CD4-positive, alpha-beta T cell treated with Interleukin-4 for 4 hours (primary cell): ENCODE measurements at regions not wholly inside any gene's neighbourhood (a gene's known extent, or its start where the extent isn't known, plus 50 kb on each side); places are given as distances from the start of the nearest gene placed in this dataset.
"Not testable (repeated sequence)": the region's sequence is repeated elsewhere in the genome, so short reads cannot be mapped to it uniquely, and the experiment has no call there.

ENCODE experiments used
- DNase-seq: peaks from one replicate; pipeline ENCODE4 v3.0.0-alpha.2; 2020

DNA sequence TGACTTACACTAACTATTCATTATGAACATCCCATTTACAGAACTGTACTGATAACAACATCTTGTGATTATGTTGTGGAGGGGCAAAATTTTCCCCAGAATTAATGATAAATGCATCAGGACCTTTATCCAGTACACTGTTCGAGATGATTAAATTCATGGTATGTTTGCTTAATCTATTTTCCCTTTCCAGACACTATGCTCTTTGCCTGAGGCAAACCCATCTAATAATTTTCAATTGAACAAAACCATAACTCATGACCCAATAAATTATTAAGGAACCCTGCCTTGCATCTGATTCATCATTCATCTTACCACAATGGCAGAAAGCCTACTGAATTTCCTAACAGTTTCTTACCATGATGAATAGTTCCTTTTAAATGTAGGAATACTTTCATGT is 385.0 kb downstream of the DSEL start:
- DNase-seq: no peak

DNA sequence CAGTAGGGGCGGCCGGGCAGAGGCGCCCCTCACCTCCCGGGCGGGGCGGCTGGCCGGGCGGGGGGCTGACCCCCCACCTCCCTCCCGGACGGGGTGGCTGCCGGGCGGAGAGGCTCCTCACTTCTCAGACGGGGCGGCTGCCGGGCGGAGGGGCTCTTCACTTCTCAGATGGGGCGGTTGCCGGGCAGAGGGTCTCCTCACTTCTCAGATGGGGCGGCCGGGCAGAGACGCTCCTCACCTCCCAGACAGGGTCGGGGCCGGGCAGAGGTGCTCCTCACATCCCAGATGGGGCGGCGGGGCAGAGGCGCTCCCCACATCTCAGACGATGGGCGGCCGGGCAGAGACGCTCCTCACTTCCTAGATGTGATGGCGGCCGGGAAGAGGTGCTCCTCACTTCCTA is 389.8 kb downstream of the DSEL start:
- not testable (repeated sequence) for DNase-seq

DNA sequence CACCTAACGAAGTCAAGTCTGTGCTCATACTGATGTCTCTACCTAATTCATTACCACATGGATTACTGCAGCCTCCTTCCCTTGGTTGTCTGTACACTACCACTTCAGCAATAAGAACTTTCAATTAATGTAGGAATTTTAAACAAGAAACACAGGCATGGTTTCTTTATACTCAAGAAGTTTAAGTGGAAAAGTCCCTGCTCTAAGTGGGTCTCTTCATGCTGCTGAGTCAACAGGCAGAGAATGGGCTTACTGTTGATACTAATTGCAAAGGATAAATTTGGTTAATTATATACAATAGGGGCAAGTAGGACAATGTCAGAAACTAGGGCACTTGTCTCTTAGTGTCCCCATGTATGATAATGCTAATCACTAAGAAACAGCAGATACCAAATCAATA is 392.6 kb downstream of the DSEL start:
- no peak for DNase-seq

DNA sequence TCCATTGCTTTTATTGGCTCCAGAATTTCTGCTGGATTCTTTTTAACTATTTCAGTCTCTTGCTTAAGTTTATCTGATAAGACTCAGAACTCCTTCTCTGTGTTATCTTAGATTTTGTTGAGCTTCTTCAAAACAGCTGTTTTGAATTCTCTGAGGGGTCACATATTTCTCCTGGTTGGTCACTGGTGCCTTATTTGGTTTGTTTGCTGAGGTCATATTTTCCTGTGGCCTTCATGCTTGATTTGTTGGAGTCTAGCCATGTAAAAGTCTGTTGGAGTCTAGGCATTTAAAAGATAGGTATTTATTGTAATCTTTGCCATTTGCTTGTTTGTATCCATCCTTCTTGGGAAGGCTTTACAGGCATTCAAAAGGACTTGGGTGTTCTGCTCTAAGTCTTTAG is 398.7 kb downstream of the DSEL start:
- DNase-seq: no peak

DNA sequence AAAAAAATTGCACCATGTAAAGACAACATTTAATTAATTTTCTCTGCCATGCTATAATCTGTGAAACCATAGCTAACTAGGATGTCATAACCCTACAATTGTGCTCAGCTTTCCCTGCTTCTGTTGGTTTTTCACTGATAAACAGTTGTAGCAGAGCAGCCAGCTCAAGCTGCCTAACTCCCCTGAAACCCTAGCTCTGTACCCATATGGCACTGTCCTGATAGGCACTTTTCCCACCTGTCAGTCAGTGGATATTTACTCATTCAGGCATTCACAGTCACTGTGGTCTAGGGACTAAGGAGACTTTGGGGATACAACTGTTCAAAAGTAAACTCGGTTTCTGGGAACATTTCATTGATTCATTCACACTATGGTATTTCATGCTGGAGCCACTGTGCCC is 407.0 kb downstream of the DSEL start:
- no peak for DNase-seq

DNA sequence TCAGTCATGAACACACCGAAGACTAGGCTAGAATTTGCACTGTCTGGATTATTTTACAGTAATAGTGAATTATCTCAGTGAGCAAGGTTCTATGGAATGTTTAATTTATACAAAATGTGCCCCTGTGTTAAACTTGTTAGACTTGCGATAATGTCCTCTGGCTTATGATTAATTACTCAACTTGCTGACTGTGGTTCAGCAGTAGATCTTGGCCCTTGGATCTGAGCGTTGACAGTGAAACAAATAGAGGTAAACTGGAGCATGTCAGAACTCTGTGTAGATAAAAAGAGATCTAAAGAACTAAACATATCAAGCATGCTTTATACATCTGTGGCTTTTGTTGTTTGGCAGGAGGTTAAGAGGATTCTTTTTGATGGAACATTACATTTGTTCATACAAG is 407.6 kb downstream of the DSEL start:
- no peak for DNase-seq

DNA sequence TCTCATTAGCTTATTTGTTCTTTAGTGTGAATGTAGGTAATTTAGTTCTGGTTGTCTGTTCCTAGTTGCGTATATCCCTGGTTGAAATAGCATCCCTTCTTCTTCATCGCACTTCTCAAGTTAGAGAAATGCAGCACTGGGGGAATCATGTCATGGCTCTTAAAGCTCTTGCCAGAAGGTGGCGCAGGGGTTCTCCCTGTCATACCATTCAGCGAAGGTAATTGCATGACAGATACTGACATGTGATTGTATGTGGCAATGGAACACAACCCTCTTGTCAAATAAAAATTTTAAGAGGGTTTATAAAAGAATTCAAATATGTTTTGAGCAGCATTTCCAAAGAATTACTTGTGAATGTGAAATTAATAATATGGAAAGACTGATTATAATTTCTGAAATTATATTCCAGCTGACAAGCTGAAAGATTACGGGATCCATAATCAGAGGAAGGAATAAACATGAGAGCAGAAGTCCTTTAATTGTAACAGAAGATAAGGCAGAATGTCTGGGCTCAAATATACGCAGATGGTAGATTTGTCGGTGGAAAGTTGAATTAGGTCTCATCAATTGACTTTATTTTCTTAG is 411.7 kb downstream of the DSEL start:
- peak; percentile 10 for DNase-seq

DNA sequence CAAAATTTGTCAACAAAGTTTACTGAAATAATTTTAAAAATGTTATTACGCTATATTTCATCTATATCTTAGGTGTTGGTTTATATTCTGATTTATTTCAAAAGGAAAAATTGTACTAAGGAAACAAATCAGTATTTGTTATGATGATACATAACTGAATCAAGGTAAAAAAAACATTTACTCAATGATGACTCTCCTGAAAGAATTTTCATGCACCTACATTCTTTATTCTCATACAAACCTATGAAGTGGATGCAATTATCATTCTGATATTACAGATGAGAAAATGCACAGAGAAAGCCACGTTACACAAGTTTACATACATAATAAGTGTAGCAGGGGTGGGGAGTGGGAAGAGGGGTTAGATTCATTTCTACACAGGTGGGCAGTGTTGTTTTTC is 422.4 kb downstream of the DSEL start:
- no peak for DNase-seq

DNA sequence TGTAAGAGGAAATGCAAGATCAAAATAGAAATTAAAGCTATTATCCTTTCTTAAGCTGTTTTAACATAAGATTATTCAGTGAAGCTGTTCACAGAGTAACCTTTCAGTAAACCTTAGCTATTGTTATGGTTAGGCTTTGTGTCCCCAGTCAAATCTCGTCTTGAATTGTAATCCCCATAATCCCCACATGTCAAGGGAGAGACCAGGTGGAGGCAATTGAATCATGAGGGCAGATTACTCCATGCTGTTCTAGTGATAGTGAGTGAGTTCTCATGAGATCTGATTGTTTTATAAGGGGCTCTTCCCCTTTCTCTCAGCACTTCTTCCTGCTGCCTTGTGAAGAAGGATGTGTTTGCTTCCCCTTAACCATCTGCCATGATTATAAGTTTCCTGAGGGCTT is 424.4 kb downstream of the DSEL start:
- no peak for DNase-seq

DNA sequence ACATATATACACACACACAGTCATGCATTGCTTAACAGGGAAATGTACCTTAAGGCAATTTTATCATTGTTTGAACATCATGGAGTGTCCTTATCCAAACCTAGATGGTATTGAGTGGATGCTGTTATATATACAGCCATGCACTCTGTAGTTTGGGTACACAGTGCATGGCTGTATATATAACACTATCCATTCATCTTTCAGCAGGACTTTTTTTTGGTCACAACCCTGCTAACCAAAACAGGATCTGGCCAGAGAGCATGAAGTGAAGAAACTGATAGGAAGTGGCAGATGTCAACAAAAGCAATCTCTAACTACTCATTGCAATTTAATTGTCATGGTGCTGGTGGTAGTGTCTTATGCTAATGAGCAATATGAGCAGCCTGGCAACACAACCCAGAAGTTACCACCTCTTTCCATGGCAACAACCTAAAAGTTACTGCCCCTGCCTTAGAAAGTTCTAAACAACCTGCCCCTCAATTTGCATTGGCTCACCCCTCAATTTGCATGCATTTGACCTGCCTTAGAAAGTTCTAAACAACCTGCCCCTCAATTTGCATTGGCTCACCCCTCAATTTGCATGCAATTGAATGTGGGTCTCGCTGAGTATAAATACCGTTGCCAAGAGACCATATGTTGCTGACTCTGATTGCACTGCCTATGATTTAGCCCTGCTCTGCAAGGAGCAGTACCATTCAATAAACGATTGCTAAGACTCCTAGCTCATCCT is 434.9 kb downstream of the DSEL start:
- no peak for DNase-seq

DNA sequence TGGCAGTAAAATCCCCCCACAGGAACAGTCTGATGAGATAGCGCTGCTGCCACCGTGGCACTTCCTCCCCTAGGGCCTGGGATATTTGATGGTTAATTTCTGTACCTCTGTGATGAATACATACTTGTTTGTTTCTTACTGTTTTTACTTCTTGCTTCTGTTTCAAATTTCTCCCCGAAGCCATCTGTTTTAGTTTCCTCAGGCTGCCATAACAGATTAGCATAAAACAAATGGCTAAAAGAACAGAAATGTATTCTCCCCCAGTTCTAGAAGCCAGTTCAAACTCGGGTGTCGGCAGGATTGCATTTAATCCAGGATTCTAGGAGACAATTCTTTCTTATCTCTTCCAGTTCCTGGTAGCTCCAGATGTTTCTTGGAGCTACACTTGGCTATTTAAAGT is 435.9 kb downstream of the DSEL start:
- no peak for DNase-seq

DNA sequence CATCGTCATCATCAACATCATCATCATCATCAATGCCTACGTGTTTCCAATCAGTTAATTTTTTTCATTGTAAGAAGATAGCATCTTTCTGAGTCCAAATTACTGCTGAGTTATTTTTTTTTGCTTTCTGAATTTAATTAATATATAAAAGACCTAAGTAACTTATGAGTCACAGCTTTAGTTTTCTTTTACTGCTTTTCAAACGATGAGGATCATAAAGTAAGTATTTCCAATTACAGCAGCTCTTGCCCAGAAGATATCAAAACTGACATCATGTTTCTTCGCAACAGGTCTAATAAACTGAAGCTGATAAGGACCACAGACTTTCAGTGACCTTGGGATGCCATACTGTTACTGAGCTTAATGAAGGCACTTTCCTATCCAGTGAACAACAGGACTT is 442.2 kb downstream of the DSEL start:
- DNase-seq: no peak

DNA sequence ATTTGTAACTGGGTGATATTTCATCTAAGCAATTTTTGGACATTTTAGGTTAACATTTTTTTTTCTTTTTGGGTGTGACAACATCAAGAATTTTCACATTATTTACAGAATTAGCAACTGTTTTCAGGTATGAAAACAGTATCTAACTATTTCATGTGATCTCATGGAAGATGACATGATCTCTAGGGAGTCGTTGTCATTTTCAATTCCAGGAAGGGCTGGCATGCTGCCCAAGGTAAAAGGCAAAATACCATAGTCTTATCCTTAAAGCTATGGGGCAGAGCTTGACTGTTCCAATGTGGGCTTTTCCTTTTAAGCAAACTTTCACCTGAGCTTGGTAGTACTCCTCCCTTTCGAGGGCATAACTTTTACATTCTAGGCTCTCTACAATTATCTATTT is 443.7 kb downstream of the DSEL start:
- no peak for DNase-seq

DNA sequence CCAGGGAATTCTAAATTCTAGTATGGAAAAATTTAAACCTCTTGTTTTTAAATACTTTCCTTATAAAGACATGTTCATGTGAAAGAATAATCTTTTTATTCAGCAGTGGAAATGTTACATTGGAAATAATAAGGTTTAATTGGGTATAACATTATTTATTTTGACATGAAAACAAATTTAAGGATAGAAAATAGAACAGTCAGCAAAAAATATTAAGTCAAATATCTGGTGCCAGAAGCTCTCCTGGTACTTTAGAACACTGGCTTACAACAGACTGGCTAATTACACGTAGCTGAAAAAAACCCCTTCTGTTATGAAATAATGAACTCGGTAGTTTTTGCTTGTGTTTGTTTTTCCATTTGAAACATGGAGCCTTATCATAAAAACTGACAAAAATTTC is 447.9 kb downstream of the DSEL start:
- no peak for DNase-seq

DNA sequence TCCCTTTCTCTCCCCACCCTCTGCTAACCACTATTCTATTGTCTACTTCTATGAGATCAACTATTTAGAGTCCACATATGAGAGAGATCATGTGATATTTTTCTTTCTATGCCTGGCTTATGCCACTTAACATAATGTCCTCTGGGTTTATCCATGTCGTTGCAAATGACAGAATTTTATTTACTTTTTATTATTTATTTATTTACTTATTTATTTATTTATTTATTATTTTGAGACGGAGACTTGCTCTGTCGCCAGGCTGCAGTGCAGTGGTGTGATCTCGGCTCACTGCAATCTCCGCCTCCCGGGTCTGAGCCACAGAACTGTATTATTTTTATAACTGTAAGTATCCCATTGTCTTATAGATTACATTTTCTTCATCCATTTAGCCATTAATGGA is 443.4 kb upstream of the CDH19 start:
- DNase-seq: no peak

DNA sequence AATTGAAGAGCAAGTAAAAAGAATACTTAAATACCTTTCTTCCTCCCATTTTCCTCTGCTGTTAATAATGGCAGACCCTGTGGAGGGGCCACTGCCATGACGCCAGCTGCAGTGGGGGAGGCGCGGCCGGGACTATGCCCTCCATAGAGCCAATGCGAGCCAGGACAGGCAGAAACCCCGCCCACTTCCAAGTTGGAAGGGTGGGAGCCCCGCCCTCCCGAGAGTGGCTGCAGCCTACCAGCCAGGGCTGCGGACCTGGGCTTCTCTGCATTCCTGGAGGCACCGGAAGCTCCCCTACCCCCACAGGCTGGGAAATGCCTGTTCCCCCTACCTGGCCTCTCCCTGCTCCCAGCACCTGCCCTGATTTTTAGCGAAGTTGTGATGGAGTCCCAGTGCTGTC is 439.4 kb upstream of the CDH19 start:
- no peak for DNase-seq

DNA sequence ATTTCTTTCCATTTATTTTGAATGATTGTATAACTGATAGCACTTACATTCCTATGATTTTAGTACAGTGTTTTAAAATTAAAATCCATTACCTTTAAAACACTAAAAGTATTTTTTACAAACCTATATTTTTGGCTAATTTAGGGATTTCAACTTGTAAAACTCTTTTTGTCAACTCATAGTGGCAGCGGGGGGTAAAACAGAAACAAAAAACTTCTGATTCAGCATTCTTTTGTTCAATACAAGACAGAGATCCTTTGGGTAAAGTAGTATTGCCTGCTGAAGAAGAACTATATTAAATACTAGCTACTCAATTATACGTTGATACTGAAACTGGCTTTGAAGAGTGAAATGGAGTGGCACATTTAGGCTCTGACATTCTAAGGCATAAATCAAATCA is 437.4 kb upstream of the CDH19 start:
- no peak for DNase-seq

DNA sequence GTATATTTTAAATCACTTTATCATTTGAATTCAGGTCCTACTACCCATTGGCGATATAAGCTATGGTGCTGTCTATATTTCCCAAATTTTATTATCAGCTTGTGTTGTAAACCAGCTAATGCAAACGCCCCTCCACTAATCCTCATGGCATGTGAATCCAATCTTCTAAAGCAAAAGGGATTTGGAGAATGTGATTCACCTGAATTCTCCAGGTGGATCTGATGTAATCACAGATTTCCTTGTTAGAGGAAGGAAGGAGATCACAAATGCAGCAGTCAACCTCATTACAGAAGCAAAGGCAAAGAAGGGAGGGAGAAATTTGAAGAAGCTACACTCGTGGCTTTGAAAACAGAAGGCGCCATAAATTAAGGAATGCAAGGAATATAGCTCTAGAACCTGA is 431.1 kb upstream of the CDH19 start:
- no peak for DNase-seq

DNA sequence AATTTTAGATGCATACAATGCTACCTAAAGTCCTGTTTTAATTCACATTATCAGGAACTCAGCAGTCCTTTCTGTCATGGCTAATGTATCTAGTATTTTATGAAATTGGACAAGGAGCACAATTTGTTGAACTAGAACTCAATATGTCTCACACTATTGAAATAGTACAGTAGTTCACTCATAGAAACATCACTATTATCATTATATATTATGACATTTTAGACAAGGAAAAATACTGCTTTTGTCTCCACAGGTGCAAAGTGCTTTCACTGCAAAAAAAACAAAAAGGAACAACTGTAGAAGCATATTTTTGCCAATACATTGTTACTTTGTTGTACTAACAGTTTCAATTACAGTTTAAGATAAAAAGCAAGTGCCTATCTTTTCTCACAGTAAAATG is 419.2 kb upstream of the CDH19 start:
- DNase-seq: no peak

DNA sequence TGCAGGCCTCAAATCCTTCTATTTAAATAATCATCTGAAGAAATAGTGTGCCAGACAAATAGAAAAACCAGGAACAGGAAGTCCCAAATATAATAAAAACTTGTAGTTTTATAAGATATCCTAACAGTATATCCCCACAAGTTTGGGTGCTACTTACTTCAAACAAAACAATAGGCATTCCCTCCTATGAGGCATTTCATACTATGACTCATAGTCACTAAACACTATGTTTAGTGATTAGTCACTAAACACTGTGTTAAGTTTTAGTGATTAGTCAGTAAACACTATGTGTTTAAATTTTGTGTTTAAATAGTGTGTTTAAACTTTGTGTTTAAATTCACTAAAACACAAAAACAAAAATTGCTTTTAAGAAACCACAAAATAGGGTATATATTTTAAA is 407.0 kb upstream of the CDH19 start:
- DNase-seq: no peak

DNA sequence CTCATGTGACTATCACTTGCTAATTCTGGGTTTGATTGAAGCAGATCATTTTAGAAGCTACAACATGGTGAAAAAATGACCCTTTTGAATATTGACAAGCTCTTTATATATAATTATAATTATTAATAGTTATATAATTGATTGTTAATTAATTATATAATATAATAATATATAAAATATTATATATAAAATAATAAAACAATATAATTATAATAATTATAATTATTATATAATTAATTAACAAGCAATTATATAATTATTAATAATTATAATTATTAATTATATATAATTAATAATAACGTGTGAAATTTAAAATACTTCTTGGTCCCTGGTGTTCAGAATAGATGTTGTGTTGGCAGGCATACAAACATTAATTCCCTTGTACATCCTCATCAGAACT is 404.1 kb upstream of the CDH19 start:
- DNase-seq: no peak

DNA sequence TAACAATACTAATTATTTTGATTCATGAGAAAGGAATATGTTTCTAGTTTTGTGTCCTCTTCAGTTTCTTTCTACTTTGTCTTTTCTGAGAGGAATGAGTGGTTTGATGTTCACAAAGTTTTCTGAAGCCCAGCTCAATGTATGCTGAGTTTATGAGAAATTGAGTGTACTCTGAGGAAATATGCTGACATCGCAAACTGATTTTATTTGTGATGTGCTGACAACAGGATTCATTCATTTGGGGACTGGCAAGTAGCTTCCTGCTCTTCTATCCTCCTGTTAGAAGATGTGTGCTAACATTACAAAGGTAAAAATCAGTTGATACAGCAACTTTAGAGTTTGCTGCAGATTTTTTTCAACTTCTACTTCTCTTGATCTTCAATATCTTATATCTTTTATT is 403.2 kb upstream of the CDH19 start:
- no peak for DNase-seq

DNA sequence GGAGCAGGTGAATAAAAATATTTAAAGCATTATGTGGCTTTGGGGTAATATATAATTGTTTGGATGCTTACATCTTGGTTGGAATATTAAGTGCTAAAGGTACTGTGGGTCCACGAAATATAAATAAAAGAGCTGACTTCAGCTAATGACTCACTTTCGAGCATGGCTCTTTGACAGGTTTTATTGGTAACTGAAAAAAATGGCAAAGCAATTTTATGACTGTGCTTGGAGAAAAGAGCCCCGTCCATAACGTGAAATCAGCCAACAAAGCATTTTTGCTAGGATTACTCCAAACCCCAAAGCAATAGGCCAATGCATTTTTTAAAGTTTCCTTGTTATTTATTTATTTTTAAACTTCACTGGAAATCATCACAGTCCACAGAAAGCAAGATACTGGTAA is 397.2 kb upstream of the CDH19 start:
- DNase-seq: no peak

DNA sequence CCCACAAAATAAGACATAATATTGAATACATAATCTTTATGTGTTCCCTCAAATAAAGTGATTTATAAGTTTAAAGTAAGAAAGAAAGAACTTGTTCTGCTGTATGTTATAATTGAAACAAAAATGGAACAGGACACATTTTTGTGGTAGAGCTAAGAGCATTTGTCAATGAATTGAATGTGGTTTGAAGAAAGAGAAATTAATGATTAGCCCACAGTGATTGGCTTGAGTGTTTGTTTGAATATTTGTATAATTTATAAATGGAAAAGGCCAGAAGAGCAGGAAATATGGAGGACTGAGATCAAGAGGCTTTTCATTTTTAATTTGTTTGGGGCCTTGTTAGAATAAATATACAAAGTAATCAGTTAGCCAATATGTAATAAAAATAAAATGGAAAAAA is 395.1 kb upstream of the CDH19 start:
- no peak for DNase-seq

DNA sequence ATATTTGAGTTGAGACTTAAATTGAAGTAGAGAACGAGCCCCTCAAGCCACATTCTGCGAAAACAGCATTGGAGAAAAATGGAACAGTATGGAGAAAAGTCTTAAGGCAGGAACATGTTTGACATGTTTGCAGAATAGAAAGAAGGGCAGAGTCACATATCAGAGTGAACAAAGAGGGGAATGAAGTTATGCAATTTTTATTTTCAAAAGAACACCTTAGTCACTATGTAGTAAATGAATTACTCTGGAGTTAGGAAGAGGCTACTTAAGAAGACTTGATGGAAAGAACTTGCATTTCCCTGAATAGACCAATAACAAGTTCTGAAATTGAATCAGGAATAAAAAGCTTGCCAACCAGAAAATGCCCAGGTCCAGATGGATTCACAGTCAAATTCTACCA is 391.4 kb upstream of the CDH19 start:
- DNase-seq: no peak
